ENCODE measurements at regions not wholly inside any gene's neighbourhood (a gene's known extent, or its start where the extent isn't known, plus 50 kb on each side); places are given as distances from the start of the nearest gene placed in this dataset.

DNA sequence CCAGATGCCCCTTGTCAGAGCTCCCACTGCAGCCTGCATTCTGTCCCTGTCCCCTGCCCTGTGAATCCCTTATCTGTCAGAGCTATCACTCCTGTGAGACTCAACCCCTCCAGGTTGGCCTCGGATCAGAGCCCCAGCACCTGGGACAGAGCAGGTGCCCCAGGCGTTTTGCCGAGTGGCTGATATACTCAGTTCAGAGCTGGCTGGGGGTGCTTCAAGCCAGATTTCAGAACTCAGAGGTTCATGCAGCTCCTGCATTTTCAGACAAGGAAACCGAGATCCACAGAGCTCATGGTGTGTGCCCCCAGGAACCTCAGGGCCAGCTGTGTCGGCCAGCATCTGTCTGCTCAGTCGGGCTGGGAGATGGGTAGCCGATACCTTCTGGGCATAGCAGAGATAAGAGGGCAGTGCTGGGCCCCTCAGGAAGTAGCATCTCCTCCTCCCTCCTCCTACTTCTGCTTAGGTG is 228.0 kb upstream of the RTL1 start:
- TF ChIP-seq, protein P1, sequence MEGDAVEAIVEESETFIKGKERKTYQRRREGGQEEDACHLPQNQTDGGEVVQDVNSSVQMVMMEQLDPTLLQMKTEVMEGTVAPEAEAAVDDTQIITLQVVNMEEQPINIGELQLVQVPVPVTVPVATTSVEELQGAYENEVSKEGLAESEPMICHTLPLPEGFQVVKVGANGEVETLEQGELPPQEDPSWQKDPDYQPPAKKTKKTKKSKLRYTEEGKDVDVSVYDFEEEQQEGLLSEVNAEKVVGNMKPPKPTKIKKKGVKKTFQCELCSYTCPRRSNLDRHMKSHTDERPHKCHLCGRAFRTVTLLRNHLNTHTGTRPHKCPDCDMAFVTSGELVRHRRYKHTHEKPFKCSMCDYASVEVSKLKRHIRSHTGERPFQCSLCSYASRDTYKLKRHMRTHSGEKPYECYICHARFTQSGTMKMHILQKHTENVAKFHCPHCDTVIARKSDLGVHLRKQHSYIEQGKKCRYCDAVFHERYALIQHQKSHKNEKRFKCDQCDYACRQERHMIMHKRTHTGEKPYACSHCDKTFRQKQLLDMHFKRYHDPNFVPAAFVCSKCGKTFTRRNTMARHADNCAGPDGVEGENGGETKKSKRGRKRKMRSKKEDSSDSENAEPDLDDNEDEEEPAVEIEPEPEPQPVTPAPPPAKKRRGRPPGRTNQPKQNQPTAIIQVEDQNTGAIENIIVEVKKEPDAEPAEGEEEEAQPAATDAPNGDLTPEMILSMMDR (IDR thresholded peaks at IDR 0.05; ENCODE audit: borderline replicate concordance, extremely low read depth, low read length, poor library complexity, severe bottlenecking) = no peak
- no peak for TF ChIP-seq EZH2 (IDR thresholded peaks at IDR 0.05; ENCODE audit: borderline replicate concordance, low read depth, low read length, severe bottlenecking)
